HG03060 (cell line): ENCODE measurements at regions not wholly inside any gene's neighbourhood (a gene's known extent, or its start where the extent isn't known, plus 50 kb on each side); places are given as distances from the start of the nearest gene placed in this dataset.
"Not testable (repeated sequence)": the region's sequence is repeated elsewhere in the genome, so short reads cannot be mapped to it uniquely, and the experiment has no call there.

Source experiments
- ATAC-seq: cut with Tn5 transposase; IDR thresholded peaks from one replicate; pipeline ENCODE4 v1.9.1; 2021; ENCODE audit warnings: low read depth, moderate number of reproducible peaks; ENCODE audit not compliant: unreplicated experiment

DNA sequence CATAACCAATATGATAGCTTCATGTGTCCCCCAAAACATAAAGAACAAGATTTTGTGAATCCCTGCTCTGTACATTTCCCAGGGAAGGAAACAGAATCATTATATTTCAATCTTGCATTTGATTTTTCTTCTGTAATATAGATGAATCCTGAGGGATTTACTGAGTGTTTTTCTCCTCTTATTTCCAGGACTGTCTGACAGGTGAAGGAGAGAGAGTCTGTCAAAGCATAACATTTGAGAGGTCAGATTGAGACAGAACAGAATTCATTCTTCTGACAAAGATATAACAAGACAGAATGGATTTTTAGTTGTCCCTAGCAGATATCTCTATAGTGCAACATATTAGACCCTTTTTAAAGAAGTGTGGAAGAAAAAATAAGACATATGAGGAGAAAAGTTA, 354.5 kb upstream of the IZUMO3 start:
- ATAC-seq, result no peak

DNA sequence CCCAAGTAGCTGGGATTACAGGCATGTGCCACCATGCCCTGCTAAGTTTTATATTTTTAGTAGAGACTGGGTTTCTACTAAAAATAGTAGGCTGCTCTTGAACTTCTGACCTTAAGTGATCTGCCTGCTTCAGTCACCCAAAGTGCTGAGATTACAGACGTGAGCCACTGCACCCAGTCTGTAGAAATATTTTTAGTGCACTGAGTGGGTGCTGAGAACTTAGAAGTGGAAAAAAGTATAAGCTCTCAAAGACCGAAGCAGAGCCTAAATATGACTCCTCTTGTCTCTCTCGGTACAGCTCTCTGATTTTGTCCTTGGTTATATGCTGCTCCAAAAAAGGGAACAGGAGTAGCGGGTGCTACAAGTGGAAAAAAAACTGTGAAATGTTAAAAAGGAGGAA, 353.8 kb upstream of the IZUMO3 start:
- no peak for ATAC-seq

DNA sequence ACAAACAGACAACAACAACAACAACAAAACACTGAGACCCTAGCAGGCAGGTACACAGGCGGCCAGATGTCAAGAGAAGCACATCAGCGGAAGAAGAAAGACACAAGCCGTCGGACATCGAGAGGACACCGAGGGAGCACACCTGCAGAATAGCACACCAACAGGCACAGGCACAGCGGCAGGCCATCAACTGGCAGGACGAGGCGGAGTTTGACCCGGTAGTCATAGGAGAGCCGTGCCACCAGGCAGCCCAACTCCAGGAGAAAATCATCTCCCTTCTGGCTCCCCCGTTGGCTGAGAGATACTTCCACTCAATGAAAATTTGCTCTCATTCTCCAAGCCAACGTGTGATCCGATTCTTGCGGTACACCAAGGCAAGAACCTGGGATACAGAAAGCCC, 352.1 kb upstream of the IZUMO3 start:
- ATAC-seq, result no peak

DNA sequence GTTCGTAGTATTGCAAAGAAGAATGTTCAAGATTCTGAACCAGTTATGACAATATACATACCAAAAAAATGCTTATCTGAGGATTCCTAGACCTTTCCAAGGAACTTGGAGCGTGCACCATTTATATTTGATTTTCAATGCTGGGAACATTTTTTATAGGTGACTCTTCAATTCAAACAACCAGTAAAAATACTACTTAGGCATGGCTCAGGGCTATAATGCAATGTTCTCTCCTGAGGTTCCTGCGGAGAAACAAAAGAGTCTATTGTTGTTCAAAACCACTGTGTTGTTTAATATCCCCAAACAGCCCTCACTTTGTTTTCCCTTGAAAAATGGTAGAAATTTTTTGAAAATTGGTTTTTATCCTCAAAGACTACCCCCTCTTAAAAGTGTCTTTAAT, 335.7 kb upstream of the IZUMO3 start:
- ATAC-seq, result no peak

DNA sequence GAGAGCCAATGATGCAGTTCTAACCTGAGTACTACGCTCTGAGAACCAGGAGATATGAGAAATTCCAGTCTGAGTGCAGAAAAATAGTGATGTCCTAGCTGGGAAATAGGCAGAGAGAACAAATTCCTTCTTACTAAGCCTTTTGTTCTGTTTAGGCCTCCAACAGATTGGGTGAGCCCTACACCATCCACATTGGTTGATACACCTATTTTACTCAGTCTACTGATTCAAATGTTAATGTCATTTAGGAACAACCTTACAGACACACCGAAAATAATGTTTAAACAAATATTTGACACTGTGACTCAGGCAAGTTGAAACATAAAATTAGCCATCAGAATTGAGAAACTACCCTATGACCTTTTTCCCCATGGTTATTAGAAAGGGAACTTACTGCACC, 333.9 kb upstream of the IZUMO3 start:
- ATAC-seq, result no peak

DNA sequence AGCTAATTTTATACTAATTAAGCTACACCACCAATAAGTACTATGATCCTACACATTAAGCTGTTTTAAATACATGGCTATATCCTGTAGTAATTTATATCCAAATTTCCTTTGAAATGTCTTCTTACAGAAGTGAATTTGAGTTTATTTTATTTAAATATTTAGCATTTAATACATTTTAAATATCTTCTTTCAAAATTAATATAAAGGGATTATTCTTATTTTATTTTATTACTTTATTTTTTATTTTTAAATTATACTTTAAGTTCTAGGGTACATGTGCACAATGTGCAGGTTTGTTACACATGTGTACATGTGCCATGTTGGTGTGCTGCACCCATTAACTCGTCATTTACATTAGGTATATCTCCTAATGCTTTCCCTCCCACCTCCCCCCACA, 310.9 kb upstream of the IZUMO3 start:
- not testable (repeated sequence) for ATAC-seq

DNA sequence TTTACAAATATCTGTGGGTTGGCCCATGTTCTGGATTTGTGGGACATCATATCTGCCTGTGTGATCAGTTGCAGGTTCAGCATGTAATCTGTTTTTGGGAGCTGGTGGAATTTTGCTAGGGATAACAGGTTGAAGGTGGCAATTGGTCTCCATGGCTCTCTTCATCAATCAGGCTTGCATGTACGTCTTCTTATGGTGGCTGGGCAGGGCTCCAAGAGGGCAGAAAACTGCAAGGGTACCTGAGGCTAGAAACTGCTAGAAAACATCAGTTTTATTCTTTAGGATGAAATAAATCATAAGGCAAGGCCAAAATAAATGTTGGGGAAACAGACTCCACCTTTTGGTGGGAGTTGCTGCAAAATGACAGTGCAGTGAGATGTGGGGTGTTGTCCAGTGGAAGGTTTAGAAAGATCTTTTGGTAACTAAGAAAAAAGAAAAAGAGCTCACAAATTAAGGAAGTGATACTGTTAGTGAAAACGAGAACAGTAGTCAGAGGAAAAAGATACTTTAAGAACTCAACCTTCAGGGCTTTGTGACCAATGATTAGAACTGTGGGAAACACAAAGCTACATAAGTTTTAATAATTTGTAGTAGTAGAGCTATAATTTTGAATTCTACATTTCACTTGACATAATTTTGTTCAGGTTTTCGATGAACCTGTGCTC, 300.7 kb upstream of the IZUMO3 start:
- peak; percentile 66 for ATAC-seq

DNA sequence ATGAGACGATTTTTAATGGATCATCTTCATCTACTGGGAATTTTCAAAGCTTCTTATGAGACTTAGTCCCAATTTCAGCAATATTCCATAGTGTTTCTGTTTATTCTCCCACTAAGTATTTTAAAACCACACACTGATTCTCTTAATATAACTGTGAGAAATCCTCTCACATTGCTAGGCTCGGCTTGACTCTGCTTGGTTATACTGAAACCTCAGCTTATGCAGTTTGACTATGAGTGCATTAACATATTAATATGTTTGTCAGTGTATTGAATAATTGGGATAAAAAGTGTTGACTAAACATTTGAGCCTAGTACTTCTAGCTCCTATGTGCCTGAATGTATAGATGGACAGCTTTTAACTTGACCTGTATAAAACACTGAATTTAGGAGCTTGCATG, 298.5 kb upstream of the IZUMO3 start:
- no peak for ATAC-seq

DNA sequence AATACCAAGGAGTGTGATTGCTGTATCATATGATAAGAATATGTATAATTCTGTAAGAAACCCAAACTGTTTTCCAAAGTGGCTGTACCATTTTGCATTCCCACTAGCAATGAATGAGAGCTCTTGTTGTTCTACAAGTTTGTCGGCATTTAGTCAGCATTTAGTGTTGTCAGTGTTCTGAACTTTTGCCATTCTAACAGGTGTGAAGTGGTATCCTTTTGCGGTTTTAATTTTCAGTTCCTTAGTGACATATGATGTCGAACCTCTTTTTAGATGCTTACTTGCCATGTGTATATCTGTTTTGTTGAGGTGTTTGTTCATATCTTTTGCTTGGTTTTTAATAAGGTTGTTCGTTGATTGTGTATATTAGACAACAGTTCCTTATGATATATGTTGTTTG, 296.3 kb upstream of the IZUMO3 start:
- no peak for ATAC-seq

DNA sequence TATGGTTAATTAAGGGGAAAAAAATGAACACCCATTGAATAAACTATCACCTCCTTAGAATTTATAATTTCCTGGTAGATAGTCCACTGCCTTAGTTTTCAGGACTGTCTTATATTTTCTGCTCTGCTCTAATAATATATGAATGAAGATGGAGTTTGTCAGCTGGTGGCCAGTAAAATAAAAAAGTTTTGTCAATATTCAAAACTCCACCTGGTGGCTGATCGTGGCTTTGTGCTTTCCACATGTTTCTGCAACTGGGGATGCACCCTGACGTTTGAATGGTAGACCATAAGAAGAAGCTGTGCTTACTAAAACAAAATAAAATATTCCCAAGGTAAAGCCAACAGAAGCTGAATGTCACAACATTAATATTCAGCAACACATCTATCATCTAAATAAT, 286.6 kb upstream of the IZUMO3 start:
- no peak for ATAC-seq

DNA sequence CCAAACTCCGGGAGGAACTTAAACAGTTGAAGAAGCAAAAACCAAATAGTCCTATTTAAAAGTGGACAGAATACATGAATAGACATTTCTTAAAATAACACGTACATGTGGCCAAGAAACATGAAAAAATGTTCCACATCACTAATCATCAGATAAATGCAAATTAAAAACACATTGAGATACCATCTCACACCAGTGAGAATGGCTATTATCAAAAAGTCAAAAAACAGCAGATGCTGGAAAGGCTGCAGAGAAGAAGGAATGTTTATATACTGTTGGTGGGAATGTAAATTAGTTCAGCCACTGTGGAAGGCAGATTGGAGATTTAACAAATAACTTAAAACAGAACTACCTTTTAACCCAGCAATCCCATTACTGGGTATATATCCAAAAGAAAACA, 283.0 kb upstream of the IZUMO3 start:
- no peak for ATAC-seq

DNA sequence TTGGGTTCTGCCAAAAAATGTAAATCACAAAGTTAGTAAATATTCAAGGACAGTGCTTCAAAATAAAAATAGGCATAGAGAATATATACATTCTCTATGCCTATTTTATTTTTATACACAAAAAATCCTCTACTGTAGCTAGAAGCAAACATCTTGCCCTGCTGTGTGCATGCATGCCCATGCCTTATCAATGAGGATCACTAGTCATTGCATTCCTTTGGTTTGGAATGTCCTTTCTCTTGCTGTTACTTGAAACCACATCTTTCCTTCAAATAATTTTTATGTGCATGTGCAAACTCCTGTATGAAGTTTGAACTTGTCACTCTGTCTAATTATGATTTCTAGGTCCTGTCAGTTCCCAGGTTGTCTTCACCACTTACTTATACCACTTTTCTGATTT, 278.9 kb upstream of the IZUMO3 start:
- no peak for ATAC-seq

DNA sequence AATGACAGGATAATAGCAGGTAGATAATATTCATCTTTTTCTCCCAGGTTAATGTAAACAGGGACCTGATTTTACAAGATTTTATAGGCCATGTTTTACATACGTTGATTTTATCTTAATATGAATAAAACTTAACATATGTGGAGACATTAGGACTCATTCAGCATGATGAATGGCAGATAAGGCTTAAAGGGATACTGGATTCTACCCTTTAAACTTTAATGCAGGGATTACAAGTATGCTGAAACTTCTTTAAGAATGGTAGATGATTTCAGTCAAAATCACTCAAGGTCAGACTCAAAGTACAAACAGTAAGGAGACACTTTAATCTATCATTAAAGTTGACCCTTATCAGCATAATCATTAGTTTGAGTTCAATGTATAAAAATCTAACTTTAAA, 274.5 kb upstream of the IZUMO3 start:
- no peak for ATAC-seq

DNA sequence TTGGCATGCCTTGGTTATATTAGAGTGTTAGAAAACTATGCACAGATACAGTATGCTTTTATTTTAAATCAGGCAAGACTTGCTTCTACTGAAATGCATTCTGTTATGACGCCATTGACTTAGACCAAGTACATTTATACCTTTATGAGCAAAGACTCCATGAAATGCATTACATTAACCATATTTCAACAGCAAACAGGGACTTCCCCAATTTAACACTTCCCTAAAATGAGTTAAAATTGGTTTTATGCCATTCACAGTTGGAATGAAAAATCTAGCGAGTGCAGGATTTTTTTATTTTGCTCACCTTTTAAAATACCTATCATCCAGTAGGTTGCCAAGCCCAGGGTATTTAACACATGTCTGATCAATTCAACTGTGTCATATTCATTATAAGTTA, 272.1 kb upstream of the IZUMO3 start:
- no peak for ATAC-seq

DNA sequence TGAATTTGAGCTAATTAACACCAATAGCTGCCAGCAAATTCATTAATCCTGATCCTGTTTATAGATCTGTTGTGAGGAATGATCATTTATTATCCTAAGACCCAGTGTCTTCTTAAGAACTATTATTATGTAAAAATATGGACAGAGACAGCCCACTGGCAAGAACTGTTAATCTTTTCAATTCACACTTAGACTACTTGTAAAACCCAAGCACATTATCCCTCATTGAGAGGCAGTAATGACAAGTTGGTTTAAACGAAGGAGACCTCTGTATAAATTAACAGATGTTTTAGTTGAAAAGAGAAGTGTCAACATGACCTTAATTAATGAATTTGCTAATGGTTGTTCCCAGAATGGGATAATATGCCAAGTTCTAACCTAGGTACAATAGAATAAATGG, 270.3 kb upstream of the IZUMO3 start:
- ATAC-seq, result no peak

DNA sequence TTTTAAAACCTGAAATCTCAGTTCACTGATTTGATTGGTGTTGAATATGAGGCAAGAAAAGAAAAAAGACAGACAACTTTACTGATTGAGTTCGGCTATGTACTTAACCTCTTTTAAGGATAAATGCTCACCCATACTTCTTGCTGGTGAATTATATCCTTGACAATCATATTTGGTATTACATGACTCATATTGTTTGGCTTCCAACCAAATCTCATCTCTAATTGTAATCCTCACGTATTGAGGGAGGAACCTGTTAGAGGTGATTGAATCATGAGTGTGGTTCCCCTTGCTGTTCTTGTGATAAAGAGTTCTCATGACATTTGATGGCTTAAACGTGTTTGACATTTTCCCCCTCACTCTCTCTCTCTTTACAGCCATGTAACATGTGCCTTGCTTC, 255.6 kb upstream of the IZUMO3 start:
- ATAC-seq, result no peak

DNA sequence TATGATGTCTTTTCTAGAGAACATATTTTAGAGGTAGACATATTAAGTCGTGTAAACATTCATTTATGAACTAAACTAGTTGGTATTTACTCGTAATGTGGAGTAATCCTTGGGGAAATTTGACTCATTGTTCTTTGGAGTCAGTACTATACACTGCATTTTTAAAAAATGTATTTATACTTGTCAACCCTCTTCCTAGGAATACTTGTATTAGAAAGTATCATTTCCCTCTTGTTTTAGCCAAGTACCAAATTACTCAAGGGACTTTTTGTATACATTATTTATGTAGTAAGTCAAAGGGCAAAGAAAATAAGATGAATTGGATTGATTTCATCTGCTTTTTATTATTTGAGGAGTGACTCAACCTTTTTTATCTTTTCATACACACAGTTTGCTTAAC, 248.1 kb upstream of the IZUMO3 start:
- no peak for ATAC-seq

DNA sequence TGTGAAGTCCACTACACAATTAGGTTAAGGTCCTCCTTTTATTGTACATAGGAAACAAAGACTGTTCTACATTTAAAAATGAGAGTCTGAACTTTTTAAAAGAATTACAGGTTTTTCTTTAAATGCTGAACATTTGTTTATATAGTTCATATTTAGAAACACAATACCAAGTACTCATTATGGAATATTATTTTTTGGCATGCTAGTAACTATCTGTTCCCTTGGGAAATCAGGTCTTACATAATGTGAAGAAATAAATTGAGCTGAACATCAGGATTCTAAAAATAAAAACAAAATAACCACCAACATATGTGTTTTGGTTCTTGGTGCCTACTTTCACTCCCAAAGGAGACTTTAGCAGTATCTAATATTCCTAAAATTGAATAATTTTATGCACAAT, 230.5 kb upstream of the IZUMO3 start:
- no peak for ATAC-seq

DNA sequence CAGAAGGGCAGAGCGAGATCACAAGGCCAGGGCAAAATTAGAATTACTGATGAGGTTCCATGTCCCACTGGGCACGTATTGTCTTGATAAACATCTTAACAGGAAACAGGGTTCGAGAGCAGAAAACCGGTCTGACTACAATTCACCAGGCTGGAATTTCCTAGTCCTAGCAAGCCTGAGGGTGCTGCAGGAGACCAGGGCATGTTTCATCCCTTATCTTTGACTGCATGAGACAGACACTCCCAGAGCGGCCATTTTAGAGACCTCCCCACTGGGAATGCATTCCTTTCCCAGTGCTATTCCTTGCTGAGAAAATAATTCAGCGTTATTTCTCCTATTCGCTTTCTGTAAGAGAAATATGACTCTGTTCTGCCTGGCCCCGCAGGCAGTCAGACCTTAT, 228.5 kb upstream of the IZUMO3 start:
- not testable (repeated sequence) for ATAC-seq

DNA sequence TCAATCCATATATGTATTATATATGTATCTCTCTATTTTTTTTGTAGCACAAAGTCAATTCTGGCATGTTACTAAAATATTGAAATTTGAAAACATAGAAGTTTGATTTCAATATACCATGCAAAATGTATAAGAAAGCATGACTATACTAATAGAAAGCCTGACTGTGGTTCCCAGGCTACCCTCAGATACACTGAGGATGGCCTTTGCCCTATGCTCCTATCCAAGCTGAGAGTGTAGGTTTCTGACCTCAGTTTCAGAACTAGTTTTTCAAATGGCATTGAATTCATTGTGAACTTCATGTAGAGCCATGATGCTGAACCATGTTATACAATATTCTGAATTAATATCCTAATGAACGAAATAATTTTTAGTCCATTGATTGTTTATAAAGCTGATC, 220.4 kb upstream of the IZUMO3 start:
- ATAC-seq, result no peak

DNA sequence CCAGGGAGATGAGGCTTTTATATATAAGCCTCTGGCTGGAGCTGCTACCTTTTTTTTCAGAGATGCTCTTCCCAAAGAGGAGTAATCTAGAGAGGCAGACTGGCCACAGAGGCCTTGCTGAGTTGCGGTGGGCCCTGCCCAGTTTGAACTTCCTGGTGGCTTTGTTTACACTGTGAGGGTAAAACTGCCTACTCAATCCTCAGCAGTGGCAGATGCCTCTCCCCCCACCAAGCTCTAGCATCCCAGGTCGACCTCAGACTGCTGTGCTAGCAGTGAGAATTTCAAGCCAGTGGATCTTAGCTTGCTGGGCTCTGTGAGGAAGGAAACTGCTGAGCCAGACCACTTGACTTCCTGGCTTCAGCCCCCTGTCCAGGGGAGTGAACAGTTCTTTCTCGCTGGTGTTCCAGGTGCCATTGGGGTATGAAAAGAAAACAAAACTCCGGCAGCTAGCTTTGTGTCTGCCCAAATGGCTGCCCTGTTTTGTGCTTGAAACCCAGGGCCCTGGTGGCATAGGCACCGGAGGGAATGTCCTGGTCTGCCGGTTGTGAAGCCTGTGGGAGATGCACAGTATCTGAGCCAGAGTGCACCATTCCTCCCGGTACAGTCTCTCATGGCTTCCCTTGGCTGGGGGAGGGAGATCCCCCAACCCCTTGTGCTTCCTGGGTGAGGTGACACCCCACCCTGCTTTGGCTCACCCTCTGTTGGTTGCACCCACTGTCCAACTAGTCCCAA, 219.5 kb upstream of the IZUMO3 start:
- no peak for ATAC-seq

DNA sequence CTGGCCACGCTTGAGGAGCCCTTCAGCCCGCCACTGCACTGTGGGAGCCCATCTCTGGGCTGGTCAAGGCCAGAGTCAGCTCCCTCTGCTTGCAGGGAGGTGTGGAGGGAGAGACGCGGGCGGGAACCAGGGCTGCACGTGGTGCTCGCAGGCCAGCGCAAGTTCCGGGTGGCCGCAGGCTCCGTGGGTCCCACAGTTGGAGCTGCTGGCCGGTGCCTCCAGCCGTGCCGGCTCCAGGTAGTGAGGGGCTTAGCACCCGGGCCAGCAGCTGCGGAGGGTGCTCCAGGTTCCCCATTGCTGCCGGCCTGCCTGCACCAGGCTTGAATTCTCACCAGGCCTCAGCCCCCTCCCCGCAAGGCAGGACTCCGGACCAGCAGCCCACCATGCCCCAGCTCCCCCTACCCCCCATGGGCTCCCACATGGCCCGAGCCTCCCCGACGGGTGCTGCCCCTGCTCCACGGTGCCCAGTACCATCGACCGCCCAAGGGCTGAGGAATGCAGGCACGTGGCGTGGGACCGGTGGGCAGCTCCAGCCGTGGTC, 192.8 kb upstream of the IZUMO3 start:
- ATAC-seq, result no peak
